Thyroid gland (tissue), 4 donors: ENCODE measurements at regions not wholly inside any gene's neighbourhood (a gene's known extent, or its start where the extent isn't known, plus 50 kb on each side); places are given as distances from the start of the nearest gene placed in this dataset.

Source experiments
- POLR2A ChIP-seq, 2 donors: fragments of 450-650 bp; IDR thresholded peaks; one replicate each; pipeline ENCODE4 v1.6.1; 2017; ENCODE audit warnings: antibody characterized with exemption in 2 of 2, mild to moderate bottlenecking in 2 of 2, moderate library complexity in 1 of 2
- TF ChIP-seq, protein P1 (sequence below), 6 experiments: fragments of 200-600 bp in 3 of 6; fragments of 450-650 bp in 3 of 6; sonication (generic) in 3 of 6; IDR thresholded peaks; one replicate each; pipeline ENCODE4 v1.5.1; 2016 to 2019; ENCODE audit warnings: antibody characterized with exemption in 6 of 6, mild to moderate bottlenecking in 2 of 6, inconsistent platforms in 1 of 6, moderate library complexity in 1 of 6

DNA sequence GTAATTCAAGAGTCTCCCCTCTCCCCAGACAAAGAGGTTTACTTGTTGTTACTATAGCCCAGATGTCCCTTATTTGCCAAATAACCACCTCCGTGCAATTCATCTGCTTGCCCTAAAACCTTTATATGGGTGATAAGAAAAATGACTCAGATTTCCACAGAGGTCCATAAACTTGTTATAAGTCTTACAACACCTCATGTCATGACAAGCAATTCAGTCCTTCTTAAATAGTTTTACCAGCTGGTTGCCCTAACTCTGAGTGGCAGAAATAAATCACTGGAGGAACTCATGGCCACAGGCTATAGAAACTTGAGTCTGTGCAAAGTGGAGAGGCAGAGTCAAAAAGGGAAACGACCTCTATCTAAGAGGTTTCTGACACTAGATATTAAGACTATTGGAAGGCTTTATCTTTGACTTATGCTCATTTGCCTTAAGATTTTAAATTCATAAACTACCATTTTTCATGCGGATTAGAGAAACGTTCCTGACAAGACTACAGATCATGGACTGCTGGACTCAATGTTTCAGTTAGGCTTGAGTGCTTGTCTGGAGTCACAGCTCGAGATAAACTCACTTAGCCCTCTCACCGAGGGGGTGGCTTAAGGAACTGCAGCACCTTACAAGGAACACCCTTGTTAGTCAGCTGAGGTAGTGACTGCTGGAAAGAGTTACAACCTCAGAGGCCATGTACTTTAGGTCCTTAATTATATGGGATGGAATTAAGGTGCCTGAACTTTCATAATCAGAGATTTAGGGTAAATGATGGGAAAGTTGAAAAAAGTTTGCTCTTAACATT is 662.5 kb upstream of the USP24 start:
- TF ChIP-seq, protein P1, sequence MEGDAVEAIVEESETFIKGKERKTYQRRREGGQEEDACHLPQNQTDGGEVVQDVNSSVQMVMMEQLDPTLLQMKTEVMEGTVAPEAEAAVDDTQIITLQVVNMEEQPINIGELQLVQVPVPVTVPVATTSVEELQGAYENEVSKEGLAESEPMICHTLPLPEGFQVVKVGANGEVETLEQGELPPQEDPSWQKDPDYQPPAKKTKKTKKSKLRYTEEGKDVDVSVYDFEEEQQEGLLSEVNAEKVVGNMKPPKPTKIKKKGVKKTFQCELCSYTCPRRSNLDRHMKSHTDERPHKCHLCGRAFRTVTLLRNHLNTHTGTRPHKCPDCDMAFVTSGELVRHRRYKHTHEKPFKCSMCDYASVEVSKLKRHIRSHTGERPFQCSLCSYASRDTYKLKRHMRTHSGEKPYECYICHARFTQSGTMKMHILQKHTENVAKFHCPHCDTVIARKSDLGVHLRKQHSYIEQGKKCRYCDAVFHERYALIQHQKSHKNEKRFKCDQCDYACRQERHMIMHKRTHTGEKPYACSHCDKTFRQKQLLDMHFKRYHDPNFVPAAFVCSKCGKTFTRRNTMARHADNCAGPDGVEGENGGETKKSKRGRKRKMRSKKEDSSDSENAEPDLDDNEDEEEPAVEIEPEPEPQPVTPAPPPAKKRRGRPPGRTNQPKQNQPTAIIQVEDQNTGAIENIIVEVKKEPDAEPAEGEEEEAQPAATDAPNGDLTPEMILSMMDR (IDR thresholded peaks at IDR 0.05) = no peak
- no peak for TF ChIP-seq POLR2A (IDR thresholded peaks at IDR 0.05)
